DND-41 (cell line): ENCODE measurements at regions not wholly inside any gene's neighbourhood (a gene's known extent, or its start where the extent isn't known, plus 50 kb on each side); places are given as distances from the start of the nearest gene placed in this dataset.

ENCODE experiments used
- ATAC-seq: fragments of 200-7000 bp; cut with Tn5 transposase; 3 replicates; pipeline ENCODE4 v1.9.1; 2021; ENCODE audit warnings: low read depth; ENCODE audit not compliant: insufficient read depth
- DNase-seq: peaks from one replicate; pipeline ENCODE4 v3.0.0-alpha.2; 2020
- H2AFZ ChIP-seq: 2 replicates; pipeline ENCODE4 v1.6.0; 2012; ENCODE audit warnings: low read depth, low read length
- H3K27ac ChIP-seq: 2 replicates; pipeline ENCODE4 v1.5.1; 2012; ENCODE audit warnings: low read length, inconsistent platforms
- H3K27me3 ChIP-seq: fragments of 200-600 bp; sonication (generic); 2 replicates; pipeline ENCODE4 v1.6.0; 2012; ENCODE audit warnings: low read length, mild to moderate bottlenecking, inconsistent platforms; ENCODE audit not compliant: insufficient read depth, poor library complexity
- H3K36me3 ChIP-seq: 2 replicates; pipeline ENCODE4 v1.5.1; 2012; ENCODE audit warnings: low read length, inconsistent platforms; ENCODE audit not compliant: insufficient read depth
- H3K4me1 ChIP-seq: 2 replicates; pipeline ENCODE4 v1.5.1; 2012; ENCODE audit warnings: mild to moderate bottlenecking, low read length; ENCODE audit not compliant: insufficient read depth
- H3K4me2 ChIP-seq: 2 replicates; pipeline ENCODE4 v1.6.0; 2012; ENCODE audit warnings: mild to moderate bottlenecking, moderate library complexity, low read length, inconsistent platforms; ENCODE audit not compliant: insufficient read depth
- H3K4me3 ChIP-seq, 2 experiments: fragments of 200-600 bp in 1 of 2; shearing (Covaris generic) in 1 of 2; 2 replicates each; pipeline ENCODE4 v1.5.1; 2012 to 2016; ENCODE audit warnings: inconsistent platforms in 2 of 2, low read length in 2 of 2, mild to moderate bottlenecking in 2 of 2, low read depth in 1 of 2, moderate library complexity in 1 of 2
- H3K79me2 ChIP-seq: 2 replicates; pipeline ENCODE4 v1.6.0; 2012; ENCODE audit warnings: low read length, inconsistent platforms; ENCODE audit not compliant: insufficient read depth
- H3K9ac ChIP-seq: 2 replicates; pipeline ENCODE4 v1.6.0; 2012; ENCODE audit warnings: low read depth, mild to moderate bottlenecking, inconsistent platforms, low read length, moderate library complexity
- H3K9me3 ChIP-seq: 2 replicates; pipeline ENCODE4 v1.5.1; 2012; ENCODE audit warnings: low read length, moderate library complexity, mild to moderate bottlenecking, inconsistent platforms; ENCODE audit not compliant: insufficient read depth, severe bottlenecking
- H4K20me1 ChIP-seq: 2 replicates; pipeline ENCODE4 v1.6.0; 2012; ENCODE audit warnings: low read length; ENCODE audit not compliant: insufficient read depth
- CTCF ChIP-seq: IDR thresholded peaks from 2 replicates; pipeline ENCODE4 v1.5.1; 2012; ENCODE audit warnings: borderline replicate concordance, low read length, moderate library complexity, mild to moderate bottlenecking; ENCODE audit not compliant: poor library complexity, severe bottlenecking; ENCODE audit errors: extremely low read depth
- EZH2 ChIP-seq: IDR thresholded peaks from 3 replicates; pipeline ENCODE4 v1.6.1; 2012; ENCODE audit warnings: borderline replicate concordance, low read depth, mild to moderate bottlenecking, moderate library complexity, low read length, inconsistent platforms; ENCODE audit not compliant: severe bottlenecking

- Histone ChIP-seq H3K9ac (no peak overlapping the region), H2AFZ (no peak overlapping the region), H3K27me3 (peaks cover 7% of the 10 kb centered on the region), H3K79me2 (no peaks in the 10 kb centered on the region), H3K36me3 (no peaks in the 10 kb centered on the region), H3K4me2 (no peak overlapping the region), H3K4me1 (no peaks in the 10 kb centered on the region), H3K9me3 (no peaks in the 10 kb centered on the region), H3K27ac (no peak overlapping the region), H3K4me3 (no peak overlapping the region), H4K20me1 (no peaks in the 10 kb centered on the region)
- no peak for DNase-seq
- ATAC-seq = no peak
- no peak for TF ChIP-seq EZH2
- TF ChIP-seq CTCF = no peak
Observed at GRCh38 chr17:69723316-69723715, 308.8 kb downstream of the MAP2K6 start.

- H3K27ac ChIP-seq = no peak overlapping the region
- no peak overlapping the region for H2AFZ ChIP-seq
- H3K9ac ChIP-seq = no peak overlapping the region
- DNase-seq (no peak), ATAC-seq (no peak)
- H3K27me3 ChIP-seq = peaks cover 7% of the 10 kb centered on the region
- no peaks in the 10 kb centered on the region for H3K9me3 ChIP-seq
- H3K4me2 ChIP-seq = no peak overlapping the region
- H3K79me2 ChIP-seq = no peaks in the 10 kb centered on the region
- H3K36me3 ChIP-seq = no peaks in the 10 kb centered on the region
- TF ChIP-seq CTCF (no peak), EZH2 (no peak)
- H3K4me1 ChIP-seq = no peaks in the 10 kb centered on the region
- no peaks in the 10 kb centered on the region for H4K20me1 ChIP-seq
- no peak overlapping the region for H3K4me3 ChIP-seq
Observed at GRCh38 chr17:69723741-69724140, 309.2 kb downstream of the MAP2K6 start.

- Histone ChIP-seq H3K9me3 (no peaks in the 10 kb centered on the region), H3K27me3 (peaks cover 7% of the 10 kb centered on the region), H3K4me1 (no peaks in the 10 kb centered on the region), H3K4me2 (no peak overlapping the region), H3K79me2 (no peaks in the 10 kb centered on the region), H3K4me3 (no peak overlapping the region), H3K27ac (no peak overlapping the region), H2AFZ (no peak overlapping the region), H4K20me1 (no peaks in the 10 kb centered on the region), H3K9ac (no peak overlapping the region), H3K36me3 (no peaks in the 10 kb centered on the region)
- ATAC-seq (no peak), DNase-seq (no peak)
- TF ChIP-seq CTCF (no peak), EZH2 (no peak)
Observed at GRCh38 chr17:69724238-69724637, 309.7 kb downstream of the MAP2K6 start.

GRCh38 chr17:69725146-69725545 is 310.6 kb downstream of the MAP2K6 start:
- DNase-seq = no peak
- TF ChIP-seq EZH2 = no peak
- no peak for TF ChIP-seq CTCF
- Histone ChIP-seq H3K9ac (no peak overlapping the region), H4K20me1 (no peaks in the 10 kb centered on the region), H3K27me3 (peaks cover 7% of the 10 kb centered on the region), H3K27ac (no peak overlapping the region), H3K9me3 (no peaks in the 10 kb centered on the region), H3K4me2 (no peak overlapping the region), H3K4me3 (no peak overlapping the region), H3K79me2 (no peaks in the 10 kb centered on the region), H3K4me1 (no peaks in the 10 kb centered on the region), H2AFZ (no peak overlapping the region), H3K36me3 (no peaks in the 10 kb centered on the region)
- ATAC-seq = no peak
